AG09309 (cell line): ENCODE measurements at regions not wholly inside any gene's neighbourhood (a gene's known extent, or its start where the extent isn't known, plus 50 kb on each side); places are given as distances from the start of the nearest gene placed in this dataset.

Source experiments
- DNase-seq: peaks from one replicate; pipeline ENCODE4 v3.0.0-alpha.2; 2010; ENCODE audit warnings: low read depth
- H3K4me3 ChIP-seq: 2 replicates; pipeline ENCODE4 v1.5.1; 2011; ENCODE audit warnings: mild to moderate bottlenecking, low read depth, low read length, moderate library complexity; ENCODE audit not compliant: control insufficient read depth
- TF ChIP-seq, protein P1 (sequence below): IDR thresholded peaks from 2 replicates; pipeline ENCODE4 v1.5.1; 2011; ENCODE audit warnings: mild to moderate bottlenecking, low read depth, low read length, inconsistent platforms; ENCODE audit not compliant: insufficient read depth, control insufficient read depth; ENCODE audit errors: missing control alignments

DNA sequence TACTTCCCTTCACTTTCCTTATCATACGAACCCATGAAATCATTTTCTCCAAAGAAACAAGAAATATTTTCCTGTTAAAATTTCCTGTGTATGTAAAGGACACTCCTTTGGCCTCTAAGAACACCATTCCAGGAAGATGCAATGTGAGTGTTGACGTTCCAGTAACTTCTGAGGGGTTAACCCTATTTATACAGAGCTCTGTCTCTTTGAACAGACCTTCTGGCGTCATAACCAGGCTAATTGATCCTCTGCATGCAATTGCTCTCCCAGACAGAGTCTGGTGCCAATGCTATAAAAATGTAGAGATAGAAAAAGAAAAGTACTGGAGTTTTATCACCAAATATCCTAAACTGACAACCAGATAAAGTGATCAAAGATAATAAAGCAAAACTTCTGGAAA is 218.5 kb downstream of the TLE1 start:
- H3K4me3 ChIP-seq: no peak overlapping the region
- no peak for DNase-seq
- TF ChIP-seq, protein P1, sequence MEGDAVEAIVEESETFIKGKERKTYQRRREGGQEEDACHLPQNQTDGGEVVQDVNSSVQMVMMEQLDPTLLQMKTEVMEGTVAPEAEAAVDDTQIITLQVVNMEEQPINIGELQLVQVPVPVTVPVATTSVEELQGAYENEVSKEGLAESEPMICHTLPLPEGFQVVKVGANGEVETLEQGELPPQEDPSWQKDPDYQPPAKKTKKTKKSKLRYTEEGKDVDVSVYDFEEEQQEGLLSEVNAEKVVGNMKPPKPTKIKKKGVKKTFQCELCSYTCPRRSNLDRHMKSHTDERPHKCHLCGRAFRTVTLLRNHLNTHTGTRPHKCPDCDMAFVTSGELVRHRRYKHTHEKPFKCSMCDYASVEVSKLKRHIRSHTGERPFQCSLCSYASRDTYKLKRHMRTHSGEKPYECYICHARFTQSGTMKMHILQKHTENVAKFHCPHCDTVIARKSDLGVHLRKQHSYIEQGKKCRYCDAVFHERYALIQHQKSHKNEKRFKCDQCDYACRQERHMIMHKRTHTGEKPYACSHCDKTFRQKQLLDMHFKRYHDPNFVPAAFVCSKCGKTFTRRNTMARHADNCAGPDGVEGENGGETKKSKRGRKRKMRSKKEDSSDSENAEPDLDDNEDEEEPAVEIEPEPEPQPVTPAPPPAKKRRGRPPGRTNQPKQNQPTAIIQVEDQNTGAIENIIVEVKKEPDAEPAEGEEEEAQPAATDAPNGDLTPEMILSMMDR: no peak

DNA sequence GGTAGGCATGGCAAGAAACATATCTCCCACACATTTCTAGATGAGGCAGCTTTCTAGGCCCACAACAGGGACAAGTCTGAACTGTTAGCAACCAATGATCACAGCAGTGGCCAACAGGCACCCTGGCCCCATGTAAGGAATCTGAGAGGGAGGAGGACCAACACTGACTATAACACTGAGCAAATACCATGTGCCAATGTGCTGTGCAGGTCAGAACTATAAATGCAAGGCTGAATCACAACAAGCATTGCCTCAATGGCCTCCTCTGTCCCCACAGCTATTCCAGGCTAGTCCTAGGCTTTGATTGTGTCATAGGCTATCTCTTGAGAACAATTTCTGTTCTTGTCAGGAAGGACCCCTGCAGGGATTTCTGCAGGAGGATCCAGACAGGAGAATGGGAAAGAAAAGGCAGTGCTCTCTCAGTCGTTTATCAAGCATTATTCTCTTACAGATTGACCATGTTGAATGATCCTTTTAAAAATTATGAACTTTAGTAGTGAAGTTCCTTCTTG is 221.2 kb downstream of the TLE1 start:
- no peak overlapping the region for H3K4me3 ChIP-seq
- TF ChIP-seq, protein P1: no peak
- no peak for DNase-seq

DNA sequence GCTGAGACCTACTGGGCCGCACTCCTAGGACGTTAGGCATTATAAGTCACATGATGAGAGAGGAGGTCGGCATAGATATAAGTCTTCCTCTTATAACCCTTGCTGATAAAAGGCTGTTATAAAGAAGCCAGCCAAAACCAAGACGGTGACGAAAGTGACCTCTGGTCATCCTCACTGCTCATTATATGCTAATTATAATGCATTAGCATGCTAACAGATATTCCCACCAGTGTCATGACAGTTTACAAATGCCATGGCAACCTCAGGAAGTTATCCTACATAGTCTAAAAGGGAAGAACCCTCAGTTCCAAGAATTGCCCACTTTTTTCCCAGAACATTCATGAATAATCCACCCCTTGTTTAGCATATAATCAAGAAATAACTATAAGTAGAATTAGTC is 222.4 kb downstream of the TLE1 start:
- TF ChIP-seq, protein P1: no peak
- no peak overlapping the region for H3K4me3 ChIP-seq
- no peak for DNase-seq

DNA sequence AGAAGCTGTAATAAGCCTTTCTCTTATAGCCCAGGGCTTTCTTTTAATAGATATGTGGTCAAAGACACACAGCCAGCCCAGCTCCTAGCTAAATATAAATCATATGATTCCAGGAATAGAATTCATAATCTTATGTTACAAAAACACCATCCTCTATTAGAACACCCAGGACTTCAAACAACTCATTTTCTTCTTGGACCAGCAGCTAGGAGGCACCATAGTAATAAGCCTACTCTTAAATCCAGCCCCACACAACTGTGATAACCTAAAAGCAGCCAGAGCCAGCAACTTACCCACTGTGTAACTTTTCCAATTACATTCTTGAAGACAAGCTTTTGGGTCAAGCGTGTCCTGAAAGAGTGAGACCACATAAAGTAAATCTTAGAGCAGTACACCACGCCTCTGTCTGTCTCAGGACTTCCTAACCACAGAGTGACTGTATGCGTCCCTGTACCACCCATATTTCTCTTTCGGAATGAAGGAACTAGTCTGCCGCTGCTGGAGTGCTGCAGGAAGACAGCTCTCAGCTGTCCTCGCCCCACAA is 223.8 kb downstream of the TLE1 start:
- no peak overlapping the region for H3K4me3 ChIP-seq
- TF ChIP-seq, protein P1: peak; percentile 7
- DNase-seq: no peak

DNA sequence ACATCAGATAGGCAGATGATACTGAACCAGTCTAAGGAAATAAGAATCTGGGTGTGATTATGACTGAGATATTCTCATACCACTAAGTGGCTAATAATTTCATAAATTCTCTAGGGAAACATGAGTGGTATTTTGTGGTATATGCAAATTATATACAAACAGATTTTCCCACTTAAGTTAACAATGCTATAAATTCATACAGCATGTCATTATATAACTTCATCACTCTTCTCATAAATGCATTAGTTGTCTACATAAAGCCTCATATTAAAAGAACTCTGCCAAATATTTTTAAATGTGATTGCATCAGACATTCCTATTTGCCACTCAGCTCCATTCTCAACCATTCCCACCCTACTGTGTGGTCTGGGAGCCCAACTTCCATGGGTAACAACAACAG is 226.5 kb downstream of the TLE1 start:
- TF ChIP-seq, protein P1: no peak
- H3K4me3 ChIP-seq: no peak overlapping the region
- DNase-seq: no peak

DNA sequence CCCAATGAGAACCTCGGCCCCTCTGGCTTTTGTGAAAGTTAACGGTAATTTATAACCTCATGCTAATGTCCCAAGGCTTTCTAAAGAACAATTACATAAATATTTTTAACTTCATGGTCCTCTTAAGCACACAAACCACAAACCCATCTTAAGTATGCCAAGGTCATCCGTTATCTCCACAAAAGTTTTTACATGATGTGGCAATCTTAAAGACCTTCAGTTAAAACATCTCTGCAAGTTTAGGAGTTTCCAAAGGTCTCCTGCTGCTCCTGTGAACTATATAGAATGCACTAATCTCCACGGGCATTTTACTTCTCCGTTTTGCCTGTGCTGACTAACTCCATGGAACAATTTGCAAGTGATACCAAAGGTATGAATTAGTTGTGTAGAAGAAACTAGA is 228.2 kb downstream of the TLE1 start:
- H3K4me3 ChIP-seq: no peak overlapping the region
- TF ChIP-seq, protein P1: no peak
- no peak for DNase-seq

DNA sequence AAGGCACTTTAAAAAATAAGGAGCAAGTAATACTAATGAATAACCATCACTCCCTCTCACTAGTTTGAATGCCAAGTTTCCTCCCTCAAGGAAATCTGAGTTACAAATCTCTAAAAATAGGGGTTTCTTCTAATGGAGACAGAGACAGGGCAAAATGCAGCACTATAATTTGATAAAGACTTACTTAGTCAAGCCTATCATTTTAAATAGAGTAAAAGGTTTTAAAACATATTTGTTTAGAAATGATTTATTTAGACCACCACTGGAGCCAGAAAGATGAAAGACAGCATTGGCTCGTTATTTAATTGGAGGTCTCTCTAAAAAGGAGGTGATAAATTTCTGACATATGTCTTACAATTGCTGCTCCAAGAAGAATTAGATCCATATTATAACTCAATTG is 228.7 kb downstream of the TLE1 start:
- H3K4me3 ChIP-seq: no peak overlapping the region
- no peak for DNase-seq
- TF ChIP-seq, protein P1: no peak
